Epithelial cell of proximal tubule (primary cell): ENCODE measurements at regions not wholly inside any gene's neighbourhood (a gene's known extent, or its start where the extent isn't known, plus 50 kb on each side); places are given as distances from the start of the nearest gene placed in this dataset.

Experiments
- DNase-seq: peaks from one replicate; pipeline ENCODE4 v3.0.0-alpha.2; 2011; ENCODE audit warnings: low read depth
- H3K4me3 ChIP-seq: 2 replicates; pipeline ENCODE4 v1.5.1; 2011; ENCODE audit warnings: low read depth, mild to moderate bottlenecking, low read length
- CTCF ChIP-seq: conservative IDR thresholded peaks from 2 replicates; pipeline ENCODE4 v1.5.1; 2012; ENCODE audit warnings: low read depth, mild to moderate bottlenecking, low read length

- H3K4me3 ChIP-seq, result no peak overlapping the region
- TF ChIP-seq CTCF, result no peak
- no peak for DNase-seq
Observed at GRCh38 chr16:61024180-61024900, 1011.9 kb downstream of the CDH8 start.

GRCh38 chr16:61014869-61015268, 1021.4 kb downstream of the CDH8 start:
- H3K4me3 ChIP-seq, result no peak overlapping the region
- no peak for TF ChIP-seq CTCF
- DNase-seq, result no peak

- DNase-seq, result no peak
- no peak overlapping the region for H3K4me3 ChIP-seq
- TF ChIP-seq CTCF, result no peak
Observed at GRCh38 chr16:61007694-61008093, 1028.5 kb downstream of the CDH8 start.

- DNase-seq, result no peak
- TF ChIP-seq CTCF, result no peak
- H3K4me3 ChIP-seq, result no peak overlapping the region
Observed at GRCh38 chr16:61005952-61006351, 1030.3 kb downstream of the CDH8 start.

GRCh38 chr16:61002479-61003204, 1033.6 kb downstream of the CDH8 start:
- TF ChIP-seq CTCF, result no peak
- no peak overlapping the region for H3K4me3 ChIP-seq
- DNase-seq, result no peak

GRCh38 chr16:60991886-60992285, 1044.4 kb downstream of the CDH8 start:
- no peak for DNase-seq
- no peak for TF ChIP-seq CTCF
- H3K4me3 ChIP-seq, result no peak overlapping the region

GRCh38 chr16:60989592-60989991, 1046.6 kb downstream of the CDH8 start:
- TF ChIP-seq CTCF, result no peak
- no peak for DNase-seq
- H3K4me3 ChIP-seq, result no peak overlapping the region
